ENCODE measurements at regions not wholly inside any gene's neighbourhood (a gene's known extent, or its start where the extent isn't known, plus 50 kb on each side); places are given as distances from the start of the nearest gene placed in this dataset.

DNA sequence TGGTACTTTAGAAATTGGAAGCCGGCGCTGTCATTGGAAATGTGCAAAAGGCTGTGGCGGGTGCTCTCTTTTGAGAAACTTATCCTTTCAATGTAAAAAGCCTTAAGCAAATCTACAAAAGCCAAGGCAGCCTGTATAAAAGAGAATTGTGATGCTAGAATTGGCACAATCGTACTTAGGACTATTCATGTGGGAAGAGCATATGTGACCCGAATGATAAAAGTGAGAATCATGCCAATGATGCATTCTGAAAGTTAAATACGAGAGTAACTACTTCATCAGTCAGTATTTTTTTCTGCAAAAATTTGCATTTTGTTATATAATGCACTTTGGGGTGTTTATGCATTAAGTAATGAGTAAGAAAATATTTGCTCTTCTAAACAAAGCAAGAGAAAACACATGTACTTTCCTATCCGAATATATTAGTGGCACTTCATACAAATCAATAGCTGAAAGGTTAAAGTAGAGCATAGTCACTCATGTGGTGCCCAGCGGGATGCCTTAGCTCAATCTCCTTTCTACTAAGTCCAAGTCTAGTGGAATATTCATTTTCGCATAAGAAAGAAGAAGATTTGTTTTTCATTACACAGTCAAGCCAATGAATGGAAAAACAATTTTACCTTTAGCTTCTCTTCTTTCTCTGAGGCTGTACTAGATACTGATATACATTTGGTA, 1256.6 kb upstream of the B3GALT2 start:
- Mint-ChIP-seq H3K4me1 (no peaks in the 10 kb centered on the region), H3K4me3 (no peak overlapping the region), H3K9me3 (peaks cover 2 to 6% (median 3%) of the 10 kb centered on the region in 3 donors), H3K27ac (no peak overlapping the region), H3K36me3 (no peaks in the 10 kb centered on the region), H3K27me3 (peaks cover 2 to 3% of the 10 kb centered on the region in 2 donors)
- H3K27ac ChIP-seq (ENCODE audit: low read length), result no peak overlapping the region
- ChIA-PET CTCF (no interaction called here), POLR2A (interaction anchor here in 1 of 2 donors (0.6 kb wide), 1 partner anchor 29 kb away, joined by 4 read pairs; no protein-coding TSS in a partner anchor)
- no peak overlapping the region for H3K4me3 ChIP-seq (ENCODE audit: control insufficient read depth in 1 of 2, extremely low read depth in 1 of 2, low read length in 1 of 2)
- H3K4me1 ChIP-seq (ENCODE audit: control insufficient read depth in 1 of 2, extremely low read depth in 1 of 2, insufficient read depth in 2 of 2, low read length in 2 of 2), result no peaks in the 10 kb centered on the region
- DNase-seq (no peak), ATAC-seq (replicated peaks in 1 of 4) (no peak)
- no peaks in the 10 kb centered on the region for H3K36me3 ChIP-seq (ENCODE audit: control insufficient read depth in 2 of 2, extremely low read depth in 1 of 2, insufficient read depth in 1 of 2, low read length in 1 of 2)
- WGBS (ENCODE audit: insufficient coverage), result 60% methylated on average over 1 of the region's 9 CpGs
- H3K27me3 ChIP-seq (replicated peaks in 1 of 2; ENCODE audit: control insufficient read depth in 2 of 2, extremely low read depth in 1 of 2, insufficient read depth in 2 of 2, low read length in 1 of 2), result no peaks in the 10 kb centered on the region
- H3K9me3 ChIP-seq, result no peaks in the 10 kb centered on the region

DNA sequence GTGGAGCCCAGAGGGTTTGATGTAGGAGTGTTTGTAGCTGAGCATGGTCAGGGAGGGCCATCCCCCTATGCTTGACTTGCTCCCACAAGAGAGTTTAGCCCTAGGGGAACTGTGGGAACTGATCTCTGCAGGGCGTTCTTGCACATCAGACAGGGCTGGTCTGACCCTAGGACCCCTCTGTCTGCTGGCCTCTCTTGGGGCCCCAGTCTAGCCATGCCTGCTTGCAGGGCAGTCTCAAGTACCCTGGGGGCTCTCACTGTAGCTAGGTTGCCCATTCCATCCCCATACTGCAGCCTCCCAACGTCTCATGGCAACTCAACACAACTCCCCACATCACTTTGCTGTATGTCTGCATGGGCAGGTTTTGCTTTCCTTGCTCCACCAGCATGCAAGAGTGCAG, 1250.7 kb upstream of the B3GALT2 start:
- Histone ChIP-seq H3K27me3 (replicated peaks in 1 of 2; ENCODE audit: control insufficient read depth in 2 of 2, extremely low read depth in 1 of 2, insufficient read depth in 2 of 2, low read length in 1 of 2) (peaks cover 0 to 8% of the 10 kb centered on the region in 2 experiments), H3K9me3 (no peaks in the 10 kb centered on the region), H3K36me3 (ENCODE audit: control insufficient read depth in 2 of 2, extremely low read depth in 1 of 2, insufficient read depth in 1 of 2, low read length in 1 of 2) (no peaks in the 10 kb centered on the region), H3K27ac (ENCODE audit: low read length) (no peak overlapping the region), H3K4me3 (ENCODE audit: control insufficient read depth in 1 of 2, extremely low read depth in 1 of 2, low read length in 1 of 2) (no peak overlapping the region), H3K4me1 (ENCODE audit: control insufficient read depth in 1 of 2, extremely low read depth in 1 of 2, insufficient read depth in 2 of 2, low read length in 2 of 2) (no peaks in the 10 kb centered on the region)
- H3K4me3 Mint-ChIP-seq, result no peak overlapping the region
- DNase-seq, result no peak
- H3K36me3 Mint-ChIP-seq, result no peaks in the 10 kb centered on the region
- H3K4me1 Mint-ChIP-seq, result no peaks in the 10 kb centered on the region
- peaks cover 2 to 6% (median 3%) of the 10 kb centered on the region in 3 donors for H3K9me3 Mint-ChIP-seq
- no peak overlapping the region for H3K27ac Mint-ChIP-seq
- ChIA-PET CTCF (interaction anchor here in 1 of 2 donors (0.5 kb wide), 1 partner anchor 324 kb away, joined by 3 read pairs; no protein-coding TSS in a partner anchor), POLR2A (no interaction called here)
- WGBS (ENCODE audit: insufficient coverage), result 54% methylated on average over 2 of the region's 2 CpGs
- H3K27me3 Mint-ChIP-seq, result peaks cover 3 to 5% of the 10 kb centered on the region in 2 donors
- ATAC-seq (replicated peaks in 1 of 4), result no peak

DNA sequence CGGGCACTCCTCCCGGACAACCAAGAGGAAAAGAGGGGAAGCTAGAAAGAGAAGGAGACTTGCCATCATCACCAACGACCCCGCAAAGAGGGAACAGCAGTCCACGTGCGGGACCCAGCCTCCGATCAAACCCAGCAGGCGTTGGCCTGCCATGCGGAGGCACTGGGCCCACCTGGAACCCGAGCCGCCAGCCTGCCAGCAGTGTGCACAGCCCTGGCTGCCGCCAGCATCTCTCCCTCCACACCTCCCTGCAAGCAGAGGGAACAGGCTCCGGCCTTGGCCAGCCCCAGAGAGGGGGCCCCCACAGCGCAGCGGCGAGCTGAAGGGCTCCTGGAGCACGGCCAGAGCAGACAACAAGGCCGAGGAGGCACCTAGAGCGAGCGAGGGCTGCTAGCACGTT, 1244.7 kb upstream of the B3GALT2 start:
- H3K9me3 Mint-ChIP-seq, result no peaks in the 10 kb centered on the region
- no peak overlapping the region for H3K4me3 ChIP-seq (ENCODE audit: control insufficient read depth in 1 of 2, extremely low read depth in 1 of 2, low read length in 1 of 2)
- H3K9me3 ChIP-seq, result no peaks in the 10 kb centered on the region
- no peak overlapping the region for H3K27ac ChIP-seq (ENCODE audit: low read length)
- H3K36me3 Mint-ChIP-seq, result no peaks in the 10 kb centered on the region
- POLR2A ChIA-PET, result no interaction called here
- no peak overlapping the region for H3K4me3 Mint-ChIP-seq
- no peaks in the 10 kb centered on the region for H3K36me3 ChIP-seq (ENCODE audit: control insufficient read depth in 2 of 2, extremely low read depth in 1 of 2, insufficient read depth in 1 of 2, low read length in 1 of 2)
- H3K27me3 Mint-ChIP-seq, result peaks cover 1 to 5% of the 10 kb centered on the region in 2 donors
- H3K4me1 ChIP-seq (ENCODE audit: control insufficient read depth in 1 of 2, extremely low read depth in 1 of 2, insufficient read depth in 2 of 2, low read length in 2 of 2), result no peaks in the 10 kb centered on the region
- no peak overlapping the region for H3K27ac Mint-ChIP-seq
- no peak for ATAC-seq (replicated peaks in 1 of 4)
- H3K4me1 Mint-ChIP-seq, result no peaks in the 10 kb centered on the region
- no peak for DNase-seq
- 85% methylated on average over 11 of the region's 21 CpGs for WGBS (ENCODE audit: insufficient coverage)
- H3K27me3 ChIP-seq (replicated peaks in 1 of 2; ENCODE audit: control insufficient read depth in 2 of 2, extremely low read depth in 1 of 2, insufficient read depth in 2 of 2, low read length in 1 of 2), result no peaks in the 10 kb centered on the region
- CTCF ChIA-PET, result no interaction called here

DNA sequence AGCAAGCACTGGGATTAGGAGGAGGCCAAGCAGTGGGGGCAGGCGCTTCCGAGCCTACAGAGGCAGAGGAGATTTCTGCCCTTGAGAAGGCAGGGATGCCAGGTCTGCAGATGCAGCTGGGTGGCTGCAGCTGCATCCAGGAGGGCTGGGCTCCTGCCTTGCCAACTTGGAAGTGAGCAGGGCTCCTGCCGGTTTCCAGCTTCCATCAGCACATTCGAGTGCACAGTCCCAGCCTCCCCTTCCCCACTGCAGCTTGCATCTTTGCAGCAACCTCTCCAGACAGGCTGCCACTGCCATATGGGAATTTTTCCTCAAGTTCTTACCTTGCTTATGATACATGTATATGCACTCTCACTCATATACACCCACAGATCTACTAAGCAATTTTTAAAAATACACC, 1234.3 kb upstream of the B3GALT2 start:
- peaks cover 0 to 6% (median 3%) of the 10 kb centered on the region in 3 donors for H3K9me3 Mint-ChIP-seq
- ChIA-PET CTCF (no interaction called here), POLR2A (interaction anchor here in 1 of 2 donors (0.6 kb wide), 1 partner anchor 51 kb away, joined by 3 read pairs; no protein-coding TSS in a partner anchor)
- DNase-seq (no peak), ATAC-seq (replicated peaks in 1 of 4) (no peak)
- H3K27ac Mint-ChIP-seq, result no peak overlapping the region
- H3K4me1 ChIP-seq (ENCODE audit: control insufficient read depth in 1 of 2, extremely low read depth in 1 of 2, insufficient read depth in 2 of 2, low read length in 2 of 2), result no peaks in the 10 kb centered on the region
- H3K27me3 Mint-ChIP-seq, result no peaks in the 10 kb centered on the region
- H3K4me3 Mint-ChIP-seq, result no peak overlapping the region
- no peaks in the 10 kb centered on the region for H3K36me3 ChIP-seq (ENCODE audit: control insufficient read depth in 2 of 2, extremely low read depth in 1 of 2, insufficient read depth in 1 of 2, low read length in 1 of 2)
- H3K9me3 ChIP-seq, result no peaks in the 10 kb centered on the region
- WGBS (ENCODE audit: insufficient coverage), result 64% methylated on average over 4 of the region's 4 CpGs
- no peak overlapping the region for H3K27ac ChIP-seq (ENCODE audit: low read length)
- H3K4me1 Mint-ChIP-seq, result no peaks in the 10 kb centered on the region
- peaks cover 0 to 4% of the 10 kb centered on the region in 2 experiments for H3K27me3 ChIP-seq (replicated peaks in 1 of 2; ENCODE audit: control insufficient read depth in 2 of 2, extremely low read depth in 1 of 2, insufficient read depth in 2 of 2, low read length in 1 of 2)
- H3K4me3 ChIP-seq (ENCODE audit: control insufficient read depth in 1 of 2, extremely low read depth in 1 of 2, low read length in 1 of 2), result no peak overlapping the region
- no peaks in the 10 kb centered on the region for H3K36me3 Mint-ChIP-seq

DNA sequence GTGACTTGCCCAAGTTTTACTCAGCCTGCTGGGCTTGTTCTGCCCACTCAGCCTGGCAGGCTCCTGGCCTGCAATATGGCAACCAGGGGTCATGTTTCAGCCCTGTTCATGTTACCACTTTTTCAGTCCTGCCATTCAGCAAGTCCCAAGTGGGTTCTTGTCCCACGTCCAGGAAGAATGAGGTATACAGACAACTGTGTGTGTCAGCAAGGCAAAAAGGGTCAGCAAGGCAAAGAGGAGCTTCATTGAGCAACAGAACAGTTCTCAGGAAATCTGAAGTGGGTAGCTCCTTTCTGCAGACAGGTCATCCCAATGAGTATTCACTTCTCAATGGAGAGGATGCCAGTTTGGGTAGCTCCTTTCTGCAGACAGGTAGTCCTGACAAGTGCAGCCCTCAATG, 1233.3 kb upstream of the B3GALT2 start:
- H3K36me3 ChIP-seq (ENCODE audit: control insufficient read depth in 2 of 2, extremely low read depth in 1 of 2, insufficient read depth in 1 of 2, low read length in 1 of 2), result no peaks in the 10 kb centered on the region
- H3K9me3 ChIP-seq, result no peaks in the 10 kb centered on the region
- ATAC-seq (replicated peaks in 1 of 4) (no peak), DNase-seq (no peak)
- no peak overlapping the region for H3K4me3 Mint-ChIP-seq
- no peaks in the 10 kb centered on the region for H3K4me1 ChIP-seq (ENCODE audit: control insufficient read depth in 1 of 2, extremely low read depth in 1 of 2, insufficient read depth in 2 of 2, low read length in 2 of 2)
- H3K27me3 Mint-ChIP-seq, result no peaks in the 10 kb centered on the region
- H3K4me3 ChIP-seq (ENCODE audit: control insufficient read depth in 1 of 2, extremely low read depth in 1 of 2, low read length in 1 of 2), result no peak overlapping the region
- peaks cover 0 to 4% of the 10 kb centered on the region in 2 experiments for H3K27me3 ChIP-seq (replicated peaks in 1 of 2; ENCODE audit: control insufficient read depth in 2 of 2, extremely low read depth in 1 of 2, insufficient read depth in 2 of 2, low read length in 1 of 2)
- 50% methylated on average over 1 of the region's 1 CpG for WGBS (ENCODE audit: insufficient coverage)
- peaks cover 2 to 13% (median 3%) of the 10 kb centered on the region in 3 donors for H3K9me3 Mint-ChIP-seq
- H3K27ac Mint-ChIP-seq, result no peak overlapping the region
- CTCF ChIA-PET, result interaction anchor here in 1 of 2 donors (0.5 to 0.6 kb wide), 2 partner anchors 1012 to 1381 kb away, joined by 3 read pairs; no protein-coding TSS in a partner anchor
- no peaks in the 10 kb centered on the region for H3K36me3 Mint-ChIP-seq
- H3K27ac ChIP-seq (ENCODE audit: low read length), result no peak overlapping the region
- POLR2A ChIA-PET, result no interaction called here
- no peaks in the 10 kb centered on the region for H3K4me1 Mint-ChIP-seq

GRCh38 chr1:194410756-194411155, 1224.3 kb upstream of the B3GALT2 start:
- H3K27ac Mint-ChIP-seq, result no peak overlapping the region
- H3K27ac ChIP-seq (ENCODE audit: low read length), result no peak overlapping the region
- no peaks in the 10 kb centered on the region for H3K4me1 ChIP-seq (ENCODE audit: control insufficient read depth in 1 of 2, extremely low read depth in 1 of 2, insufficient read depth in 2 of 2, low read length in 2 of 2)
- H3K9me3 ChIP-seq, result no peaks in the 10 kb centered on the region
- CTCF ChIA-PET, result no interaction called here
- no peaks in the 10 kb centered on the region for H3K36me3 ChIP-seq (ENCODE audit: control insufficient read depth in 2 of 2, extremely low read depth in 1 of 2, insufficient read depth in 1 of 2, low read length in 1 of 2)
- DNase-seq (no peak), ATAC-seq (replicated peaks in 1 of 4) (no peak)
- no peaks in the 10 kb centered on the region for H3K36me3 Mint-ChIP-seq
- H3K9me3 Mint-ChIP-seq, result peaks cover 0 to 14% (median 14%) of the 10 kb centered on the region in 3 donors
- H3K4me3 ChIP-seq (ENCODE audit: control insufficient read depth in 1 of 2, extremely low read depth in 1 of 2, low read length in 1 of 2), result no peak overlapping the region
- POLR2A ChIA-PET, result no interaction called here
- H3K4me3 Mint-ChIP-seq, result no peak overlapping the region
- WGBS (ENCODE audit: insufficient coverage), result no CpG with 5 or more reads among the region's 1 CpG
- H3K27me3 Mint-ChIP-seq, result no peaks in the 10 kb centered on the region
- H3K27me3 ChIP-seq (replicated peaks in 1 of 2; ENCODE audit: control insufficient read depth in 2 of 2, extremely low read depth in 1 of 2, insufficient read depth in 2 of 2, low read length in 1 of 2), result no peaks in the 10 kb centered on the region
- H3K4me1 Mint-ChIP-seq, result no peaks in the 10 kb centered on the region

Data from T-cell (primary cell).